Neural cell (in vitro differentiated cells): ENCODE measurements at regions not wholly inside any gene's neighbourhood (a gene's known extent, or its start where the extent isn't known, plus 50 kb on each side); places are given as distances from the start of the nearest gene placed in this dataset.

Experiments
- H2AFZ ChIP-seq: fragments of 200-600, 300-800 bp; sonication (generic), shearing (Covaris generic); 2 replicates; pipeline ENCODE4 v1.6.0; 2014; ENCODE audit warnings: low read depth, mild to moderate bottlenecking, antibody characterized with exemption, low read length, moderate library complexity
- H3F3A ChIP-seq: fragments of 200-600 bp; shearing (Covaris generic); 2 replicates; pipeline ENCODE4 v1.6.1; 2016; ENCODE audit warnings: mild to moderate bottlenecking, moderate library complexity, mixed read lengths, antibody characterized with exemption, low read length; ENCODE audit not compliant: insufficient read depth, poor library complexity, severe bottlenecking
- H3K27ac ChIP-seq: fragments of 200-600, 300-800 bp; sonication (generic), shearing (Covaris generic); 2 replicates; pipeline ENCODE4 v1.5.1; 2014; ENCODE audit warnings: mild to moderate bottlenecking, low read length, moderate library complexity
- H3K27me3 ChIP-seq: fragments of 300-800, 200-600 bp; sonication (generic), shearing (Covaris generic); 2 replicates; pipeline ENCODE4 v1.6.0; 2014; ENCODE audit warnings: mild to moderate bottlenecking, low read depth, low read length, moderate library complexity; ENCODE audit not compliant: insufficient read depth
- H3K36me3 ChIP-seq: fragments of 300-800, 200-600 bp; sonication (generic), shearing (Covaris generic); 2 replicates; pipeline ENCODE4 v1.5.1; 2014; ENCODE audit warnings: mild to moderate bottlenecking, antibody characterized with exemption, low read length, moderate library complexity; ENCODE audit not compliant: insufficient read depth
- H3K4me2 ChIP-seq: fragments of 300-800, 200-600 bp; sonication (generic), shearing (Covaris generic); 2 replicates; pipeline ENCODE4 v1.6.0; 2014; ENCODE audit warnings: mild to moderate bottlenecking, low read length
- H3K4me3 ChIP-seq: fragments of 300-800, 200-600 bp; sonication (generic), shearing (Covaris generic); 2 replicates; pipeline ENCODE4 v1.5.1; 2014; ENCODE audit warnings: mild to moderate bottlenecking, low read length, moderate library complexity
- H3K79me2 ChIP-seq: fragments of 200-600 bp; shearing (Covaris generic); replicated peaks from 2 replicates; pipeline ENCODE4 v1.6.0; 2014; ENCODE audit warnings: mild to moderate bottlenecking, low read length, moderate library complexity; ENCODE audit not compliant: insufficient read depth
- H3K9ac ChIP-seq: fragments of 300-800, 200-600 bp; sonication (generic), shearing (Covaris generic); 2 replicates; pipeline ENCODE4 v1.6.1; 2016; ENCODE audit warnings: mild to moderate bottlenecking, low read length, mixed read lengths
- H3K9me2 ChIP-seq: fragments of 200-600 bp; shearing (Covaris generic); 2 replicates; pipeline ENCODE4 v1.6.1; 2016; ENCODE audit warnings: mild to moderate bottlenecking, low read length, mixed read lengths; ENCODE audit not compliant: insufficient read depth
- H3K9me3 ChIP-seq: fragments of 200-600, 300-800 bp; sonication (generic), shearing (Covaris generic); 2 replicates; pipeline ENCODE4 v1.6.1; 2016; ENCODE audit warnings: mild to moderate bottlenecking, mixed run types, low read length, moderate library complexity, mixed read lengths
- H4K20me1 ChIP-seq: fragments of 200-600 bp; shearing (Covaris generic); 2 replicates; pipeline ENCODE4 v1.6.1; 2016; ENCODE audit warnings: mild to moderate bottlenecking, mixed run types; ENCODE audit not compliant: insufficient read depth
- EP300 ChIP-seq: fragments of 450-650 bp; conservative IDR thresholded peaks from 2 replicates; pipeline ENCODE4 v1.6.1; 2014; ENCODE audit warnings: antibody characterized with exemption, mild to moderate bottlenecking, moderate library complexity; ENCODE audit not compliant: poor library complexity, severe bottlenecking
- EZH2 ChIP-seq: fragments of 200-600, 300-800 bp; shearing (Covaris generic), sonication (generic); IDR thresholded peaks from 2 replicates; pipeline ENCODE4 v1.6.1; 2014; ENCODE audit warnings: antibody characterized with exemption, low read length, borderline replicate concordance, mild to moderate bottlenecking; ENCODE audit not compliant: insufficient read depth, poor library complexity, severe bottlenecking
- MXI1 ChIP-seq: fragments of 450-650 bp; conservative IDR thresholded peaks from 2 replicates; pipeline ENCODE4 v1.6.1; 2014; ENCODE audit warnings: antibody characterized with exemption, mild to moderate bottlenecking; ENCODE audit not compliant: poor library complexity, severe bottlenecking
- POLR2AphosphoS5 ChIP-seq: IDR thresholded peaks from 2 replicates; pipeline ENCODE4 v1.6.1; 2012
- RAD21 ChIP-seq: fragments of 450-650 bp; conservative IDR thresholded peaks from 2 replicates; pipeline ENCODE4 v1.6.1; 2014; ENCODE audit warnings: antibody characterized with exemption, mild to moderate bottlenecking, moderate library complexity
- SMC3 ChIP-seq: fragments of 450-650 bp; conservative IDR thresholded peaks from 2 replicates; pipeline ENCODE4 v1.6.1; 2014; ENCODE audit warnings: antibody characterized with exemption, mild to moderate bottlenecking, moderate library complexity; ENCODE audit not compliant: poor library complexity
- TAF1 ChIP-seq: IDR thresholded peaks from 2 replicates; pipeline ENCODE4 v1.6.1; 2012; ENCODE audit warnings: low read depth
- TF ChIP-seq, protein P1 (sequence below): IDR thresholded peaks from 2 replicates; pipeline ENCODE4 v1.6.1; 2012; ENCODE audit warnings: borderline replicate concordance
- TF ChIP-seq, protein P2 (sequence below): fragments of 450-650 bp; IDR thresholded peaks from 2 replicates; pipeline ENCODE4 v1.5.1; 2014; ENCODE audit warnings: antibody characterized with exemption, mild to moderate bottlenecking, moderate library complexity; ENCODE audit not compliant: poor library complexity, severe bottlenecking

DNA sequence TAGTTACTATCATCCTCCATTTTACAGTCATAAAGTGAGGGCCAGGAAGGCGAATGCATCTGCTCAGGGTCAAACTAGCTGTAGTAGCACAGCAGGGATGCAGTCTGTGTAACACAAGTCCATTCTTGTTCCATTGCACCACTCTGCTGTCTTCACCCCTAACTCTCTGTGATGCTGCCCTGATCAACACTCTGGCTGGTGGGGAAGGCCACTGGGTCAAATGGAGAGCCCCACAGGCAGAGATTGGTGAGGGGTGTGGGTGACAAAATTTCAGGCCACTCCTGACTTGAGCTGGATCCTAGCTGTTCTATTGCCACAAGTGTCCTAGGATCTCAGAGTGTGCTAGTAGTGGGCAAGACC lies 136.5 kb downstream of the PJA1 start:
- Histone ChIP-seq H3K27me3 (no peaks in the 10 kb centered on the region), H3F3A (no peaks in the 10 kb centered on the region), H3K79me2 (no peaks in the 10 kb centered on the region), H4K20me1 (no peaks in the 10 kb centered on the region), H3K27ac (no peak overlapping the region), H3K9ac (no peak overlapping the region), H3K36me3 (no peaks in the 10 kb centered on the region), H3K9me2 (no peaks in the 10 kb centered on the region), H3K9me3 (no peaks in the 10 kb centered on the region), H2AFZ (no peak overlapping the region), H3K4me2 (no peak overlapping the region), H3K4me3 (no peak overlapping the region)
- no peak for TF ChIP-seq MXI1
- TF ChIP-seq, protein P1, sequence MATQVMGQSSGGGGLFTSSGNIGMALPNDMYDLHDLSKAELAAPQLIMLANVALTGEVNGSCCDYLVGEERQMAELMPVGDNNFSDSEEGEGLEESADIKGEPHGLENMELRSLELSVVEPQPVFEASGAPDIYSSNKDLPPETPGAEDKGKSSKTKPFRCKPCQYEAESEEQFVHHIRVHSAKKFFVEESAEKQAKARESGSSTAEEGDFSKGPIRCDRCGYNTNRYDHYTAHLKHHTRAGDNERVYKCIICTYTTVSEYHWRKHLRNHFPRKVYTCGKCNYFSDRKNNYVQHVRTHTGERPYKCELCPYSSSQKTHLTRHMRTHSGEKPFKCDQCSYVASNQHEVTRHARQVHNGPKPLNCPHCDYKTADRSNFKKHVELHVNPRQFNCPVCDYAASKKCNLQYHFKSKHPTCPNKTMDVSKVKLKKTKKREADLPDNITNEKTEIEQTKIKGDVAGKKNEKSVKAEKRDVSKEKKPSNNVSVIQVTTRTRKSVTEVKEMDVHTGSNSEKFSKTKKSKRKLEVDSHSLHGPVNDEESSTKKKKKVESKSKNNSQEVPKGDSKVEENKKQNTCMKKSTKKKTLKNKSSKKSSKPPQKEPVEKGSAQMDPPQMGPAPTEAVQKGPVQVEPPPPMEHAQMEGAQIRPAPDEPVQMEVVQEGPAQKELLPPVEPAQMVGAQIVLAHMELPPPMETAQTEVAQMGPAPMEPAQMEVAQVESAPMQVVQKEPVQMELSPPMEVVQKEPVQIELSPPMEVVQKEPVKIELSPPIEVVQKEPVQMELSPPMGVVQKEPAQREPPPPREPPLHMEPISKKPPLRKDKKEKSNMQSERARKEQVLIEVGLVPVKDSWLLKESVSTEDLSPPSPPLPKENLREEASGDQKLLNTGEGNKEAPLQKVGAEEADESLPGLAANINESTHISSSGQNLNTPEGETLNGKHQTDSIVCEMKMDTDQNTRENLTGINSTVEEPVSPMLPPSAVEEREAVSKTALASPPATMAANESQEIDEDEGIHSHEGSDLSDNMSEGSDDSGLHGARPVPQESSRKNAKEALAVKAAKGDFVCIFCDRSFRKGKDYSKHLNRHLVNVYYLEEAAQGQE = no peak
- no peak for TF ChIP-seq RAD21
- TF ChIP-seq, protein P2, sequence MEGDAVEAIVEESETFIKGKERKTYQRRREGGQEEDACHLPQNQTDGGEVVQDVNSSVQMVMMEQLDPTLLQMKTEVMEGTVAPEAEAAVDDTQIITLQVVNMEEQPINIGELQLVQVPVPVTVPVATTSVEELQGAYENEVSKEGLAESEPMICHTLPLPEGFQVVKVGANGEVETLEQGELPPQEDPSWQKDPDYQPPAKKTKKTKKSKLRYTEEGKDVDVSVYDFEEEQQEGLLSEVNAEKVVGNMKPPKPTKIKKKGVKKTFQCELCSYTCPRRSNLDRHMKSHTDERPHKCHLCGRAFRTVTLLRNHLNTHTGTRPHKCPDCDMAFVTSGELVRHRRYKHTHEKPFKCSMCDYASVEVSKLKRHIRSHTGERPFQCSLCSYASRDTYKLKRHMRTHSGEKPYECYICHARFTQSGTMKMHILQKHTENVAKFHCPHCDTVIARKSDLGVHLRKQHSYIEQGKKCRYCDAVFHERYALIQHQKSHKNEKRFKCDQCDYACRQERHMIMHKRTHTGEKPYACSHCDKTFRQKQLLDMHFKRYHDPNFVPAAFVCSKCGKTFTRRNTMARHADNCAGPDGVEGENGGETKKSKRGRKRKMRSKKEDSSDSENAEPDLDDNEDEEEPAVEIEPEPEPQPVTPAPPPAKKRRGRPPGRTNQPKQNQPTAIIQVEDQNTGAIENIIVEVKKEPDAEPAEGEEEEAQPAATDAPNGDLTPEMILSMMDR = no peak
- no peak for TF ChIP-seq EZH2
- no peak for TF ChIP-seq POLR2AphosphoS5
- no peak for TF ChIP-seq TAF1
- TF ChIP-seq EP300 = no peak
- TF ChIP-seq SMC3 = no peak

GRCh38 chrX:69028006-69028760 lies 137.1 kb downstream of the PJA1 start:
- H2AFZ ChIP-seq = no peak overlapping the region
- H3K79me2 ChIP-seq = no peaks in the 10 kb centered on the region
- H3K4me2 ChIP-seq = no peak overlapping the region
- no peaks in the 10 kb centered on the region for H4K20me1 ChIP-seq
- H3K9me2 ChIP-seq = no peaks in the 10 kb centered on the region
- H3K36me3 ChIP-seq = no peaks in the 10 kb centered on the region
- no peak for TF ChIP-seq SMC3
- TF ChIP-seq RAD21 = no peak
- TF ChIP-seq, protein P1 = no peak
- TF ChIP-seq TAF1 = no peak
- TF ChIP-seq MXI1 = no peak
- no peak for TF ChIP-seq POLR2AphosphoS5
- no peak for TF ChIP-seq EZH2
- no peak for TF ChIP-seq EP300
- TF ChIP-seq, protein P2 = no peak
- no peak overlapping the region for H3K27ac ChIP-seq
- no peaks in the 10 kb centered on the region for H3F3A ChIP-seq
- H3K4me3 ChIP-seq = no peak overlapping the region
- H3K9ac ChIP-seq = no peak overlapping the region
- H3K27me3 ChIP-seq = no peaks in the 10 kb centered on the region
- H3K9me3 ChIP-seq = no peaks in the 10 kb centered on the region
